ENCODE measurements at regions not wholly inside any gene's neighbourhood (a gene's known extent, or its start where the extent isn't known, plus 50 kb on each side); places are given as distances from the start of the nearest gene placed in this dataset.

- no peaks in the 10 kb centered on the region for H3K36me3 ChIP-seq (ENCODE audit: control insufficient read depth in 4 of 4, insufficient read depth in 4 of 4, low read length in 4 of 4)
- no peak for DNase-seq
- no peaks in the 10 kb centered on the region for H3K9me3 ChIP-seq (ENCODE audit: control insufficient read depth in 4 of 4, insufficient read depth in 3 of 4, low read length in 3 of 4)
- H3K9ac ChIP-seq (ENCODE audit: insufficient read depth in 1 of 2, low read length in 2 of 2): no peak overlapping the region
- H3K4me3 ChIP-seq: no peak overlapping the region
- 59 to 77% methylated on average over 1 of the region's 1 CpG for WGBS, 2 donors
- no peak overlapping the region for H3K27ac ChIP-seq (ENCODE audit: low read depth in 1 of 2, low read length in 1 of 2)
- TF ChIP-seq CTCF (IDR thresholded peaks at IDR 0.05; ENCODE audit: control extremely low read depth, extremely low read depth): no peak
- no peaks in the 10 kb centered on the region for H3K4me1 ChIP-seq (ENCODE audit: control insufficient read depth in 5 of 5, insufficient read depth in 5 of 5, low read length in 5 of 5)
- ATAC-seq (ENCODE audit: insufficient read depth, low FRiP score): no peak
- no peaks in the 10 kb centered on the region for H3K27me3 ChIP-seq (ENCODE audit: control insufficient read depth in 3 of 3, insufficient read depth in 3 of 3, low read length in 2 of 3)
These were observed 273.0 kb downstream of the RNF152 start for GRCh38 chr18:61619783-61620182.

DNA sequence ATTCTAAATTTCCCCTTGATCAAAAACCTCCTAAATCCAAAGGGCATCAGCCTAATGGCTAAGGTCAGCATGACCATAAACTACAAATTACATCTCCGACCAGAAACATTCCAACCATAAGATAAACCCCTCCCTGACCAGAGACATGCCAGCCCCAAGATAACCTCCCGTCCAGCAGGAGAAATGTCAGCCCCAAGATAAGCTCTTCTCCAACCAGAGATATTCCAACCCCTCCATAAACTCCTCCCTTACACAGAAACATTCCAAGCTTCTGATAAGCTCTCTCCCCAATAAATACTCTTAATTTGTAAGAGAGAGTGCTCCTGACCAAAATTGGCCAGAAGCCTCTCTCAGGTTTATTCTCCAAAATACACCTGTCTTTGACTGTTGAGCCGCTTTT is 274.0 kb downstream of the RNF152 start:
- 89 to 94% methylated on average over 3 of the region's 3 CpGs for WGBS, 2 donors
- H3K9ac ChIP-seq (ENCODE audit: insufficient read depth in 1 of 2, low read length in 2 of 2): no peak overlapping the region
- no peaks in the 10 kb centered on the region for H3K36me3 ChIP-seq (ENCODE audit: control insufficient read depth in 4 of 4, insufficient read depth in 4 of 4, low read length in 4 of 4)
- H3K4me1 ChIP-seq (ENCODE audit: control insufficient read depth in 5 of 5, insufficient read depth in 5 of 5, low read length in 5 of 5): no peaks in the 10 kb centered on the region
- H3K4me3 ChIP-seq: no peak overlapping the region
- no peak for DNase-seq
- H3K9me3 ChIP-seq (ENCODE audit: control insufficient read depth in 4 of 4, insufficient read depth in 3 of 4, low read length in 3 of 4): no peaks in the 10 kb centered on the region
- no peaks in the 10 kb centered on the region for H3K27me3 ChIP-seq (ENCODE audit: control insufficient read depth in 3 of 3, insufficient read depth in 3 of 3, low read length in 2 of 3)
- H3K27ac ChIP-seq (ENCODE audit: low read depth in 1 of 2, low read length in 1 of 2): no peak overlapping the region
- no peak for TF ChIP-seq CTCF (IDR thresholded peaks at IDR 0.05; ENCODE audit: control extremely low read depth, extremely low read depth)
- no peak for ATAC-seq (ENCODE audit: insufficient read depth, low FRiP score)

DNA sequence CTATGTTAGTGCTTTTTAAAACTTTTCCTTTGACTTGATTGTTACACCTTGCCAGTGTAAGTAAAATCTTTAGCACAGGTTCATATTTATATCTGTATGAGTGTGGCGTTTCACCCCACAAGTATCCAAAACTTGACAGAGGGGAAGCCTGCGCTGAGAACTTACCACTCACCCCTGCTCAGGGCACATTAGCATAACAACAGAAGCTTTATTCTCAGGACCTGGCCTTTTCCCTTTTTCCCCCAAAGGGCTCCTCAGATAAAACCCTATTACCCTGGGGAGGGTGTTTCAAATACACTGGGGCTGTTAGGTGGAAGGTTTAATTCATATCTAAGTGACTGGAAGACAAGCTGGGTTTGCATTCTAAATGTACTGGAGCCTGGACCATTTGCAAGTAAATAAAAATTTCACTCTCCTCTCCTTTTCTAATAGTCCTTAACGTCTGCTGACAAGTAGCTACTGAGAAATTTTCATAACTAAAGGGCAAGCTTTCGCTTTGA is 276.6 kb downstream of the RNF152 start:
- TF ChIP-seq CTCF (IDR thresholded peaks at IDR 0.05; ENCODE audit: control extremely low read depth, extremely low read depth): no peak
- no peak for ATAC-seq (ENCODE audit: insufficient read depth, low FRiP score)
- H3K4me3 ChIP-seq: no peak overlapping the region
- H3K36me3 ChIP-seq (ENCODE audit: control insufficient read depth in 4 of 4, insufficient read depth in 4 of 4, low read length in 4 of 4): no peaks in the 10 kb centered on the region
- H3K9ac ChIP-seq (ENCODE audit: insufficient read depth in 1 of 2, low read length in 2 of 2): no peak overlapping the region
- 90 to 95% methylated on average over 4 of the region's 4 CpGs for WGBS, 2 donors
- no peaks in the 10 kb centered on the region for H3K4me1 ChIP-seq (ENCODE audit: control insufficient read depth in 5 of 5, insufficient read depth in 5 of 5, low read length in 5 of 5)
- no peaks in the 10 kb centered on the region for H3K9me3 ChIP-seq (ENCODE audit: control insufficient read depth in 4 of 4, insufficient read depth in 3 of 4, low read length in 3 of 4)
- no peaks in the 10 kb centered on the region for H3K27me3 ChIP-seq (ENCODE audit: control insufficient read depth in 3 of 3, insufficient read depth in 3 of 3, low read length in 2 of 3)
- DNase-seq: no peak
- no peak overlapping the region for H3K27ac ChIP-seq (ENCODE audit: low read depth in 1 of 2, low read length in 1 of 2)

GRCh38 chr18:61612517-61612916 is 279.3 kb downstream of the CDH20 start:
- H3K4me3 ChIP-seq: no peak overlapping the region
- H3K27me3 ChIP-seq (ENCODE audit: control insufficient read depth in 3 of 3, insufficient read depth in 3 of 3, low read length in 2 of 3): no peaks in the 10 kb centered on the region
- no peak for TF ChIP-seq CTCF (IDR thresholded peaks at IDR 0.05; ENCODE audit: control extremely low read depth, extremely low read depth)
- peaks cover 0 to 7% (median 1%) of the 10 kb centered on the region in 4 donors for H3K9me3 ChIP-seq (ENCODE audit: control insufficient read depth in 4 of 4, insufficient read depth in 3 of 4, low read length in 3 of 4)
- no peak overlapping the region for H3K9ac ChIP-seq (ENCODE audit: insufficient read depth in 1 of 2, low read length in 2 of 2)
- ATAC-seq (ENCODE audit: insufficient read depth, low FRiP score) (no peak), DNase-seq (no peak)
- H3K27ac ChIP-seq (ENCODE audit: low read depth in 1 of 2, low read length in 1 of 2): no peak overlapping the region
- H3K4me1 ChIP-seq (ENCODE audit: control insufficient read depth in 5 of 5, insufficient read depth in 5 of 5, low read length in 5 of 5): peaks cover 0 to 9% (median 1%) of the 10 kb centered on the region in 5 donors
- no peaks in the 10 kb centered on the region for H3K36me3 ChIP-seq (ENCODE audit: control insufficient read depth in 4 of 4, insufficient read depth in 4 of 4, low read length in 4 of 4)
